ENCODE measurements at regions not wholly inside any gene's neighbourhood (a gene's known extent, or its start where the extent isn't known, plus 50 kb on each side); places are given as distances from the start of the nearest gene placed in this dataset.
"Not testable (repeated sequence)": the region's sequence is repeated elsewhere in the genome, so short reads cannot be mapped to it uniquely, and the experiment has no call there.

GRCh38 chr4:164326056-164326455 lies 427.9 kb upstream of the SMIM31 start:
- no peak for DNase-seq (ENCODE audit: low read depth)

- no peak for DNase-seq (ENCODE audit: low read depth)
Measured at GRCh38 chr4:164337219-164337944, 416.5 kb upstream of the SMIM31 start.

- no peak for DNase-seq (ENCODE audit: low read depth)
Measured at GRCh38 chr4:164343472-164343976, 410.4 kb upstream of the SMIM31 start.

GRCh38 chr4:164345756-164346155 lies 408.2 kb upstream of the SMIM31 start:
- no peak for DNase-seq (ENCODE audit: low read depth)

DNA sequence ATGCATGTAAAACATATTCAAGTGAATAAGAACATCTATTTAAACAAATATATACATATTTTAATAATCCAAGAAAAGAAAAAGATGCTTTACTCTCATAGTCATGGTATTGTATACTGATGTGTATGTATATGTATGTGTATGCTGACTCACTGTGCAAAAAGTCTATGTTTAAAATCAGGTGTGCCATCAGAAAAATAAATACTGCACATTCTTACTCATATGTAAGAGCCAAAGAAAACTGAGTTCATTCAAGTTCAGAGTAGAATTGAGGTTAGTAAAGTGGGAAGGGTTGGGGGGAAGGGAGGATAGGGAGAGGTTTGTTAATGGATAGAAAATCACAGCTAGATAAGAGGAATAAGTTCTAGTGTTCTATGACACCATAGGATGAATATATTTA lies 403.9 kb upstream of the SMIM31 start:
- no peak for DNase-seq (ENCODE audit: low read depth)

DNA sequence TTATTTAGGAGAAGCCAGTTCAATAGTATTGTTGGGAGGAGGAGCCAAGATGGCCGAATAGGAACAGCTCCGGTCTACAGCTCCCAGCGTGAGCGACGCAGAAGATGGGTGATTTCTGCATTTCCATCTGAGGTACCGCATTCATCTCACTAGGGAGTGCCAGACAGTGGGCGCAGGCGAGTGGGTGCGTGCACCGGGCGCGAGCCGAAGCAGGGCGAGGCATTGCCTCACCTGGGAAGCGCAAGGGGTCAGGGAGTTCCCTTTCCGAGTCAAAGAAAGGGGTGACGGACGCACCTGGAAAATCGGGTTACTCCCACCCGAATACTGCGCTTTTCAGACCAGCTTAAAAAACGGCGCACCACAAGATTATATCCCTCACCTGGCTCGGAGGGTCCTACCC lies 403.2 kb upstream of the SMIM31 start:
- DNase-seq (ENCODE audit: low read depth), result not testable (repeated sequence)

- DNase-seq (ENCODE audit: low read depth), result peak; percentile 20
Measured at GRCh38 chr4:164357957-164358356, 396.0 kb upstream of the SMIM31 start.

- DNase-seq (ENCODE audit: low read depth), result no peak
Measured at GRCh38 chr4:164358400-164358799, 395.5 kb upstream of the SMIM31 start.

DNA sequence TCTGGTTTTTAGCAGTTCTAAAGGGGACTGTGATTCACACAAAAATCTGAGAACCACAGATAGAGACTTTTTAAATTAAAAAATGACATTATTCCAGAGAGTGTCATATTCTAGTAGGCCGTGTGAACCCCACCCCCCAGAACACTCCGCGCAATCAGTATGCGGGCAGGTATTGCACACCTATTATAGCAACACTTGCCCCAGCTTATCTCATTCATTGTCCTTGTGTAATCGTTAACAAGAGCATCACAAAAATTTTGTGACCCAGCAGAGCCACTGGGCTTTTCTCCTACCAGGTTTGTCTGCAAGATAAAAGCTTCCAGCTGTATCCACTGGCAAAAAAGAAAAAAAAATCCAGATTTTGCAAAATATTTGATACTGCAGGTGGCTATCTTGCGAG lies 394.1 kb upstream of the SMIM31 start:
- no peak for DNase-seq (ENCODE audit: low read depth)

- no peak for DNase-seq (ENCODE audit: low read depth)
Measured at GRCh38 chr4:164368894-164369293, 385.0 kb upstream of the SMIM31 start.

GRCh38 chr4:164373021-164373420 lies 380.9 kb upstream of the SMIM31 start:
- no peak for DNase-seq (ENCODE audit: low read depth)

- DNase-seq (ENCODE audit: low read depth), result no peak
Measured at GRCh38 chr4:164377277-164377676, 376.7 kb upstream of the SMIM31 start.

DNA sequence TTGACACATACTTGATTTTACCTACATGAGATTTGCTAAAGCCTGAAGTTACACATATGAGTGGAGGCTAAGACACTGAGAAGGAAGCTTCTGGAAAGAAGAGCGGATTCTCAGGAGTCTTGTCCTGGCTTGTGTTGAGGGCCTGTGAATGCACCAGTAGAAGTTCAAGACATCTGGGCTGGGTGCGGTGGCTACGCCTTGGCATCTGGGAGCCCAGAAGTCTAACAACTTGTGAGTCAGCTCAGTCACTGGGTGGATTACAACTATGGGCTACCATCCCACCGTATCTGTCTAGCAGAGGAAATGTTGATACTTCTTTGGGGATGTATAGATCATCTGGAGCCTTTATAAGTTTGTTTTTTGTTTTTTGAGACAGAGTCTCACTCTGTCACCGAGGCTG lies 375.6 kb upstream of the SMIM31 start:
- DNase-seq (ENCODE audit: low read depth), result no peak

DNA sequence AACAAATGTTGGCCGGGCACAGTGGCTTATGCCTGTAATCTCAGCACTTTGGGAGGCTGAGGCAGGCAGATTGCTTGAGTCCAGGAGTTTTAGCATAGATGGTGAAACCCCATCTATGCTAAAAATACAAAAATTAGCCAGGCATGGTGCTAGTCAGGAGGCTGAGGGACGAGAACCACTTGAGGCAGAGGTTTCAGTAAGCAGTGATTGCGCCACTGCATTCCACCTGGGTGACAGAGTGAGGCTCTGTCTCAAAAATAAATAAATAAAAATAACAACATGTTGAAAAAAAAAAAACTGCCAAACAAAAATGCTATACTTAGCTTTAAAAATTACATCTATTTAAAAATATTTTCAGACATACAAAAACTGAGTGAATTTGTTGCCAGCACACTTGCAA lies 374.2 kb upstream of the SMIM31 start:
- DNase-seq (ENCODE audit: low read depth), result no peak

DNA sequence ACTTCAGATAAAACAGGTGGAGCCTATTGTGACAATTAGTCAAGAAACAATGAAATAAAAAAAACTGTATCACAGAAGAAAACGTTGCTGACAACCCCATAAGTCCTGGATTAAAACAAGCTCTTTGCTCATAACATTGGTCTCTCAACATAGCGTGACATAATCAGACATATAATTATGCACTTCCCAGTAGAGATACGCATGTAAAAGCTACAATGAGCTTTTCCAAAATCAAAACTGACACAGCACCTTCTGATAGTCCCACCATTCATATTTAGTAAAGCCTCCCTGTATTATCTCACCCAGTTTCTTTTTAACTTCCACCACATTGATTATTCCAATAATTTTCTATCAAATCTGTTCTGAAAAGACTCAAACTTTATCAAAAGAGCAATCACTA lies 372.1 kb upstream of the SMIM31 start:
- no peak for DNase-seq (ENCODE audit: low read depth)

- no peak for DNase-seq (ENCODE audit: low read depth)
Measured at GRCh38 chr4:164383058-164383357, 370.9 kb upstream of the SMIM31 start.

- no peak for DNase-seq (ENCODE audit: low read depth)
Measured at GRCh38 chr4:164383358-164384220, 370.3 kb upstream of the SMIM31 start.

DNA sequence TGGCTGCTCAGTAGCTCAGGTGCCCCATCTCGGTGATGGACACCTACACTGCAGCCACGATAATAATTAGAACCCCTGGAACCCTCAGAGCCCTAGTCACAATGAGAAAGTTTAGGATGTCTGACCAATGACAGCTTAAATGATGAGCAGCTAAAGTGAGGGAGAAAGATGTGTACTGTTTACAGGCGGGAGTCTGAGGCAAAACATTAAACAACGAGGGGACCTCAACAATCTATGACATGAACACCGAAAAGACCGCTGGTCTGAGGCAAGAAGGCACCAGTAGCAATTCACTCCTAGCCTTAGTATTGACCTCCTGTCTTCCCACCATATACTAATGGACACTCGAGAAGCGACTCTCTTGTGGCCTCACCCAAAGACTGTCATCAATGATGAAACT lies 369.5 kb upstream of the SMIM31 start:
- DNase-seq (ENCODE audit: low read depth), result no peak

- DNase-seq (ENCODE audit: low read depth), result no peak
Measured at GRCh38 chr4:164396439-164396838, 357.5 kb upstream of the SMIM31 start.

DNA sequence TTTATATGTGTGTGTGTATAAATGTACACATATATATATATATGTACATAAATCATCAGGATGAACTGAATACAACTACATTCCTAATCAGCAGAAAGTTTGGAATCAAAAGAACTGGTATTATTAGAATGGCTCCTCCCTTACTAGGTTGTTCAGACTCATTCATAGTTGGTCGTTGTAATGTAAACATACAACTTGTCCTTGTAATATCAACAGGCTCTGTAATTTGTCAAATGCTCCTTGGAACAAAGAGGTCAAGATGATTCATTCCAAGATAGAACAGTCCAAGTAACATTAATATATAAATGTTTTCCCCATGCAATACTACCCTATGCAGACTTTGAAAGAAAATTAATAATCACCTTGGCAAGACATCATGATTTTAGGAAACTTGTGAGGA lies 351.4 kb upstream of the SMIM31 start:
- no peak for DNase-seq (ENCODE audit: low read depth)

DNA sequence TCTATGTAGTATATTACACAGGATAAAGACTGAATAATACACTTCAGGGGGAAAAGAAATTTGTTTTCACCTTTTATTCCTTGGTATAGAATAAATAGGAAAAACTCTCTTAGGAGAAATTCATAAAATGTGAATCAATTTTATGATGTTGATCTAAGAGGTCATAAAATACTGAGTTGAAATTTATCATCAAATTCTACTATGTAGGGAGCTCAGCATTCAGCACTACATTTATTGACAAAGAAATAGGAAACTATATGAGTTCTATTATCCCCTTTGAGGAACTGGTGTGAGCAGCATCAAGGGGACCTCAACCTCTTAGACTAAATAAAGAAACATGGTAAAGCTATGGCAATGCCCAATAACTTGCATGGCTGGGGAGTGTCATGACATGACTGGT lies 348.2 kb upstream of the SMIM31 start:
- no peak for DNase-seq (ENCODE audit: low read depth)

DNA sequence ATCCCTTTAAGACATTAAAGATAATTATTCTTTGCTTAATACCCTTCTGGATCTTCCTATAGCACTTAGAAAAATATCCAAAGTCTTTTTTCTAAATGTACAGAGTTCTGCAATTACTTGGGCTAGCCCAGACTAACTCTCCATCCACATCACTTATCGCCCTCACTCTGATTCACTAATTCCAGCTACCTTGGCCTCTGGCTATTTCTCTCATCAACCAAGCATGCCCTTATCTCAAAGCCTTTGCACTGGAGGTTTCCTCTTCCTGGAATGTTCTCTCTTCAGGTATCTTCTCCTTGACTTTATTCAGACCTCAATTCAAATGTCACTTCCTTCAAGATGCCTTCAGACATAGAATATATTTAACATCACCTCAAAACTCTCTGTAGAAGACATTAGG lies 345.1 kb upstream of the SMIM31 start:
- no peak for DNase-seq (ENCODE audit: low read depth)

DNA sequence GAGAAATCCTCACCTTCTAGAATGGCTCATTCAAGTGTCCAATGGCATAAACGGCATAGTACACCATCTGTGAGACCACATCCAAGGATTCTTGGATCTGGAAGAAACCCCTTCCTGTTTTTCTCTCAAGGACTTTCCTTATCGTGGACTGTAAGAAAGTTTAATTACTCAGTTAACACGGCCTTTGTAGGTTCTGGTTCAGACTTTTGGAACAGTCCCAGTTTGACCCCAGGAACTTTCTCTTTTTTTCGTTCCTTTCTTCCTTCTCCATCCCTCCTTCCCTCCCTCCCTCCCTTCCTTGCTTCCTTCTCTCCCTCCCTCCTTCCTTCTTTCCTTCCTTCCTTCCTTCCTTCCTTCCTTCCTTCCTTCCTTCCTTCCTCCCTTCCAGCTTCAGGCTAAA lies 343.5 kb upstream of the SMIM31 start:
- DNase-seq (ENCODE audit: low read depth), result no peak

- no peak for DNase-seq (ENCODE audit: low read depth)
Measured at GRCh38 chr4:164412246-164412645, 341.7 kb upstream of the SMIM31 start.
